Upper lobe of left lung (tissue), 6 donors: ENCODE measurements at regions not wholly inside any gene's neighbourhood (a gene's known extent, or its start where the extent isn't known, plus 50 kb on each side); places are given as distances from the start of the nearest gene placed in this dataset.

ENCODE experiments used
- ATAC-seq, 2 donors: fragments of 200-7000 bp; cut with Tn5 transposase; one replicate each; pipeline ENCODE4 v1.9.1; 2022; ENCODE audit warnings: mild to moderate bottlenecking in 2 of 2, moderate library complexity in 2 of 2; ENCODE audit not compliant: low FRiP score in 2 of 2
- DNase-seq, 2 donors: peaks; one replicate each; pipeline ENCODE4 v3.0.0-alpha.2; 2019 to 2020
- H3K27ac ChIP-seq, 4 donors: fragments of 200-600 bp; sonication (generic); one replicate each; pipeline ENCODE4 v1.5.1; 2016 to 2019
- H3K27me3 ChIP-seq, 4 donors: fragments of 200-600 bp; sonication (generic); one replicate each; pipeline ENCODE4 v1.5.1; 2017 to 2019
- H3K36me3 ChIP-seq, 4 donors: fragments of 200-600 bp; sonication (generic); one replicate each; pipeline ENCODE4 v1.5.1; 2016 to 2019
- H3K4me1 ChIP-seq, 4 donors: fragments of 200-600 bp; sonication (generic); one replicate each; pipeline ENCODE4 v1.5.1; 2018 to 2019
- H3K4me3 ChIP-seq, 4 donors: fragments of 200-600 bp; sonication (generic); one replicate each; pipeline ENCODE4 v1.5.1; 2017 to 2019; ENCODE audit warnings: mild to moderate bottlenecking in 2 of 4, moderate library complexity in 1 of 4
- H3K9me3 ChIP-seq, 4 donors: fragments of 200-600 bp; sonication (generic); one replicate each; pipeline ENCODE4 v1.5.1; 2018 to 2019
- CTCF ChIP-seq, 6 experiments: fragments of 450-650 bp in 4 of 6; fragments of 200-600 bp in 2 of 6; sonication (generic) in 2 of 6; IDR thresholded peaks; one replicate each; pipeline ENCODE4 v1.5.1; 2016 to 2019; ENCODE audit warnings: antibody characterized with exemption in 6 of 6
- EP300 ChIP-seq, 4 donors: sonication (generic); formaldehyde crosslinking; IDR thresholded peaks; one replicate each; pipeline ENCODE4 v1.5.1; 2017; ENCODE audit warnings: antibody characterized with exemption in 4 of 4, control low read depth in 2 of 4
- POLR2A ChIP-seq, 4 donors: fragments of 450-650 bp; IDR thresholded peaks; one replicate each; pipeline ENCODE4 v1.5.1; 2016 to 2017; ENCODE audit warnings: antibody characterized with exemption in 4 of 4, mild to moderate bottlenecking in 2 of 4
- POLR2AphosphoS5 ChIP-seq, 2 donors: sonication (generic); formaldehyde crosslinking; IDR thresholded peaks; one replicate each; pipeline ENCODE4 v1.5.1; 2017; ENCODE audit warnings: antibody characterized with exemption in 2 of 2
- WGBS, 2 donors: methylation state at CpG; one replicate each; pipeline ENCODE4 v1.1.5; 2017 to 2018; 5-methylcytosine and 5-hydroxymethylcytosine counted together
- donor health status: DM: no; HTN: no; CAD: no; lungs with moderate emphysema.
- donor health status: DM: no; HTN: yes; CAD: no; lungs with severe emphysema.

- H3K27ac ChIP-seq: no peak overlapping the region
- no peaks in the 10 kb centered on the region for H3K9me3 ChIP-seq
- no peak overlapping the region for H3K4me3 ChIP-seq
- H3K4me1 ChIP-seq: no peaks in the 10 kb centered on the region
- DNase-seq: peak in 1 of 2 donors; percentile 47
- 91 to 100% methylated on average over 1 to 6 of the region's 6 CpGs for WGBS, 2 donors
- H3K27me3 ChIP-seq: no peaks in the 10 kb centered on the region
- H3K36me3 ChIP-seq: no peaks in the 10 kb centered on the region
- peak in 1 of 2 donors; percentile 64 for ATAC-seq
- TF ChIP-seq POLR2AphosphoS5 (IDR thresholded peaks at IDR 0.05) (no peak), EP300 (IDR thresholded peaks at IDR 0.05) (no peak), CTCF (IDR thresholded peaks at IDR 0.05) (no peak), POLR2A (IDR thresholded peaks at IDR 0.05) (no peak)
Observed at GRCh38 chr2:18332477-18332876, 228.0 kb downstream of the RDH14 start.

GRCh38 chr2:18325118-18325517, 235.3 kb downstream of the RDH14 start:
- no peak overlapping the region for H3K4me3 ChIP-seq
- no peak for DNase-seq
- H3K4me1 ChIP-seq: no peaks in the 10 kb centered on the region
- 64 to 71% methylated on average over 5 of the region's 5 CpGs for WGBS, 2 donors
- no peak overlapping the region for H3K27ac ChIP-seq
- ATAC-seq: no peak
- TF ChIP-seq POLR2A (IDR thresholded peaks at IDR 0.05) (no peak), CTCF (IDR thresholded peaks at IDR 0.05) (no peak), EP300 (IDR thresholded peaks at IDR 0.05) (no peak), POLR2AphosphoS5 (IDR thresholded peaks at IDR 0.05) (no peak)
- no peaks in the 10 kb centered on the region for H3K27me3 ChIP-seq
- H3K9me3 ChIP-seq: no peaks in the 10 kb centered on the region
- H3K36me3 ChIP-seq: no peaks in the 10 kb centered on the region

DNA sequence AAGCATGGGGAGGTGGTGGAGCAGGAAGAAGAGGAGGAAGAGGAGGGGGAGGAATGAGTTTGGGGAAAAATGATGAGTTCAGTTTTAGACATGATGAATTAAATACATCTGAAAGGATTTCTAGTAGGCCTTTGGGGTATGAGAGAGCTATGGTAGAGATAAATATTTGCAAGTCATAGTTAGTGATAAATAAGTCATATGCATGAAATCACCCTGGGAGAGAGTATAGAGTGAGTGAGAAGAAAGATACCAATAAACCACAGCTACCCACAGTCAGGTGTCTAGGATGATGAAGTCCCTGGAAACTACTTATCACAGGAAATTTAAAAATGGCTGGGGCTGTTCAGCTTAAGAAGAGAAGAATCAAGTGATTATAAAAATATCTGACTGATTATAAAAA, 240.5 kb downstream of the RDH14 start:
- Histone ChIP-seq H3K9me3 (no peaks in the 10 kb centered on the region), H3K4me3 (no peak overlapping the region), H3K36me3 (no peaks in the 10 kb centered on the region), H3K27me3 (no peaks in the 10 kb centered on the region), H3K4me1 (no peaks in the 10 kb centered on the region), H3K27ac (no peak overlapping the region)
- no peak for ATAC-seq
- TF ChIP-seq POLR2AphosphoS5 (IDR thresholded peaks at IDR 0.05) (no peak), POLR2A (IDR thresholded peaks at IDR 0.05) (no peak), CTCF (IDR thresholded peaks at IDR 0.05) (no peak), EP300 (IDR thresholded peaks at IDR 0.05) (no peak)
- DNase-seq: no peak

- 49 to 59% methylated on average over 2 of the region's 2 CpGs for WGBS, 2 donors
- TF ChIP-seq EP300 (IDR thresholded peaks at IDR 0.05): no peak
- no peak for TF ChIP-seq POLR2A (IDR thresholded peaks at IDR 0.05)
- no peak for TF ChIP-seq POLR2AphosphoS5 (IDR thresholded peaks at IDR 0.05)
- no peak for TF ChIP-seq CTCF (IDR thresholded peaks at IDR 0.05)
- ATAC-seq: no peak
- DNase-seq: no peak
- Histone ChIP-seq H3K9me3 (no peaks in the 10 kb centered on the region), H3K36me3 (no peaks in the 10 kb centered on the region), H3K4me1 (no peaks in the 10 kb centered on the region), H3K27me3 (no peaks in the 10 kb centered on the region), H3K4me3 (no peak overlapping the region), H3K27ac (no peak overlapping the region)
Observed at GRCh38 chr2:18317017-18317416, 243.4 kb downstream of the RDH14 start.

DNA sequence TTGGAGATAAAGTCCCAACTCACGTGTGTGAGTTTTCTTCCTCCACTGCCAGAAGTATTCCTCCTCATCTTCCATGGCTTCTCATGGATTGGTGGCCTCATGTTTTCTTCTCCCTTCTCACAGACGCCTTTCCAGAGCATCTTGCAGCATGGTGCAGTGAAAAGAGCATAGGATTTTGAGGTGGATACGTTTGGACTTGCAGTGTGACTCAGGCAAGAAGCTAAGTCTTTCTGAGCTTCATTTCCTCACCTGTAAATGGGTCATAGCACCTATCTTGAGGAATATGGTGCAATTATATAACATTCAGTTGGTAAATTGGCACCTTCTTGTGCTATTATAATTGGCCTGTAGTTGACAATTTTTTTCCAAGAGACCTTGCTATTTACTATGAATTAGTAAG, 247.6 kb downstream of the RDH14 start:
- 77% methylated on average over 3 of the region's 3 CpGs for WGBS, 2 donors
- no peak overlapping the region for H3K27ac ChIP-seq
- H3K9me3 ChIP-seq: no peaks in the 10 kb centered on the region
- peaks cover 0 to 7% (median 2%) of the 10 kb centered on the region in 4 donors for H3K4me1 ChIP-seq
- H3K4me3 ChIP-seq: no peak overlapping the region
- no peaks in the 10 kb centered on the region for H3K36me3 ChIP-seq
- H3K27me3 ChIP-seq: no peaks in the 10 kb centered on the region
- TF ChIP-seq EP300 (IDR thresholded peaks at IDR 0.05): no peak
- TF ChIP-seq POLR2A (IDR thresholded peaks at IDR 0.05): no peak
- no peak for TF ChIP-seq CTCF (IDR thresholded peaks at IDR 0.05)
- no peak for TF ChIP-seq POLR2AphosphoS5 (IDR thresholded peaks at IDR 0.05)
- no peak for DNase-seq
- ATAC-seq: no peak
